Trophoblast cell (in vitro differentiated cells and primary cell): ENCODE measurements at regions not wholly inside any gene's neighbourhood (a gene's known extent, or its start where the extent isn't known, plus 50 kb on each side); places are given as distances from the start of the nearest gene placed in this dataset.

Experiments
- DNase-seq, 2 donors: peaks; one replicate each; pipeline ENCODE4 v3.0.0-alpha.2; 2016
- H2AFZ ChIP-seq: 2 replicates; pipeline ENCODE4 v1.6.1; 2013; ENCODE audit warnings: low read length, moderate library complexity, mild to moderate bottlenecking; ENCODE audit not compliant: insufficient read depth, poor library complexity
- H2AK5ac ChIP-seq: 2 replicates; pipeline ENCODE4 v1.6.1; 2013; ENCODE audit warnings: mild to moderate bottlenecking, low read length
- H2BK120ac ChIP-seq: 2 replicates; pipeline ENCODE4 v1.6.1; 2013; ENCODE audit warnings: low read length, mild to moderate bottlenecking, moderate library complexity; ENCODE audit not compliant: insufficient read depth, poor library complexity
- H2BK12ac ChIP-seq: 2 replicates; pipeline ENCODE4 v1.6.1; 2013; ENCODE audit warnings: mild to moderate bottlenecking, low read length, moderate library complexity
- H2BK5ac ChIP-seq: 2 replicates; pipeline ENCODE4 v1.6.1; 2013; ENCODE audit warnings: low read length, low read depth, moderate library complexity, mild to moderate bottlenecking; ENCODE audit not compliant: poor library complexity
- H3K14ac ChIP-seq: 2 replicates; pipeline ENCODE4 v1.6.1; 2013; ENCODE audit warnings: mild to moderate bottlenecking, low read length
- H3K18ac ChIP-seq: 2 replicates; pipeline ENCODE4 v1.6.1; 2013; ENCODE audit warnings: mild to moderate bottlenecking, low read length
- H3K23ac ChIP-seq: 2 replicates; pipeline ENCODE4 v1.6.1; 2013; ENCODE audit warnings: low read length
- H3K27ac ChIP-seq: 2 replicates; pipeline ENCODE4 v1.5.1; 2013; ENCODE audit warnings: low read depth, mild to moderate bottlenecking, inconsistent platforms, low read length, moderate library complexity
- H3K27me3 ChIP-seq: 2 replicates; pipeline ENCODE4 v1.6.1; 2013; ENCODE audit warnings: inconsistent platforms, mild to moderate bottlenecking, low read length, moderate library complexity; ENCODE audit not compliant: insufficient read depth
- H3K36me3 ChIP-seq, 2 experiments: 1 replicate in 1 of 2; 2 replicates in 1 of 2; pipeline ENCODE4 v1.6.1; 2013; ENCODE audit warnings: low read length in 2 of 2, mild to moderate bottlenecking in 2 of 2, moderate library complexity in 1 of 2; ENCODE audit not compliant: insufficient read depth in 2 of 2, control insufficient read depth in 1 of 2
- H3K4ac ChIP-seq: 2 replicates; pipeline ENCODE4 v1.6.1; 2013; ENCODE audit warnings: low read depth, mild to moderate bottlenecking, low read length, moderate library complexity
- H3K4me1 ChIP-seq, 2 experiments: 1 replicate in 1 of 2; 2 replicates in 1 of 2; pipeline ENCODE4 v1.6.1; 2013; ENCODE audit warnings: low read length in 2 of 2, mild to moderate bottlenecking in 2 of 2, moderate library complexity in 1 of 2; ENCODE audit not compliant: insufficient read depth in 2 of 2, control insufficient read depth in 1 of 2
- H3K4me2 ChIP-seq: 2 replicates; pipeline ENCODE4 v1.6.1; 2013; ENCODE audit warnings: inconsistent platforms, mild to moderate bottlenecking, low read length, moderate library complexity
- H3K4me3 ChIP-seq: 2 replicates; pipeline ENCODE4 v1.5.1; 2013; ENCODE audit warnings: mild to moderate bottlenecking, low read depth, low read length, inconsistent platforms
- H3K79me1 ChIP-seq: one replicate; pipeline ENCODE4 v1.6.1; 2013; ENCODE audit warnings: low read length
- H3K79me2 ChIP-seq: 2 replicates; pipeline ENCODE4 v1.6.1; 2013; ENCODE audit warnings: low read length, mild to moderate bottlenecking; ENCODE audit not compliant: control insufficient read depth, insufficient read depth, poor library complexity
- H3K9ac ChIP-seq: 2 replicates; pipeline ENCODE4 v1.6.1; 2013; ENCODE audit warnings: mild to moderate bottlenecking, low read length
- H3K9me3 ChIP-seq: 2 replicates; pipeline ENCODE4 v1.6.1; 2013; ENCODE audit warnings: low read depth, mild to moderate bottlenecking, control low read depth, inconsistent platforms, low read length; ENCODE audit not compliant: insufficient read depth
- H4K12ac ChIP-seq: 2 replicates; pipeline ENCODE4 v1.6.1; 2013; ENCODE audit warnings: low read depth, mild to moderate bottlenecking, low read length, moderate library complexity
- H4K8ac ChIP-seq: 2 replicates; pipeline ENCODE4 v1.6.1; 2013; ENCODE audit warnings: low read depth, mild to moderate bottlenecking, low read length, moderate library complexity
- H4K91ac ChIP-seq: one replicate; pipeline ENCODE4 v1.6.1; 2013; ENCODE audit warnings: low read depth, mild to moderate bottlenecking, low read length, moderate library complexity
- WGBS: extraction: QIAGEN DNeasy Blood & Tissue Kit; methylation state at CpG from one replicate; pipeline ENCODE4 v1.1.7; 2013; ENCODE audit warnings: missing lambda C conversion rate; ENCODE audit not compliant: insufficient read length, insufficient coverage; ENCODE audit errors: extremely low coverage; 5-methylcytosine and 5-hydroxymethylcytosine counted together

DNA sequence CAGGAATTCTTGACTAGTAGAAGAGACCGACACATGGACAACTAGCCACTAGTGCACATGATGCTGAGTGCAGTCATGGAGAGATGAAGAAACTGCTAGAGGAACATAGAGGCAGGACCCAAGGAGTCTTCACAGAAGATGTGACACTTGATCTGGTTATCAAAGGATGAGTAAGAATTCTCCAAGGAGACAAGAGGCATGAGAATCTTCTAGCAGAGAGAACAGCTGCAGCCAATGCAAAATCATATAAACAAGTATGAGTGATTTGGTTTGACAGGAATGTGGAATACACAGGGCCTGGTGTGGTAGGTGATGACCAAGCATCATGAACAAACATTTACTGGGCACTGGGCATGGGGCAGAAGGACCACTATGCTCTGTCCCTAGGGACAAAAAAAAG is 140.9 kb upstream of the CTTNBP2NL start:
- H2BK12ac ChIP-seq = no peak overlapping the region
- no peak overlapping the region for H3K18ac ChIP-seq
- no peak overlapping the region for H3K14ac ChIP-seq
- no peak overlapping the region for H4K8ac ChIP-seq
- no peak overlapping the region for H2BK120ac ChIP-seq
- H3K27me3 ChIP-seq = no peaks in the 10 kb centered on the region
- H3K4me3 ChIP-seq = no peak overlapping the region
- no peak for DNase-seq
- H4K12ac ChIP-seq = no peak overlapping the region
- H3K4me2 ChIP-seq = no peak overlapping the region
- H3K23ac ChIP-seq = no peak overlapping the region
- no peaks in the 10 kb centered on the region for H3K79me1 ChIP-seq
- WGBS = no CpG with 5 or more reads among the region's 1 CpG
- H3K27ac ChIP-seq = no peak overlapping the region
- no peaks in the 10 kb centered on the region for H3K4me1 ChIP-seq
- H3K9me3 ChIP-seq = no peaks in the 10 kb centered on the region
- no peak overlapping the region for H2AFZ ChIP-seq
- no peak overlapping the region for H3K9ac ChIP-seq
- H3K36me3 ChIP-seq = no peaks in the 10 kb centered on the region
- H3K4ac ChIP-seq = no peak overlapping the region
- H2BK5ac ChIP-seq = no peak overlapping the region
- no peak overlapping the region for H4K91ac ChIP-seq
- H2AK5ac ChIP-seq = no peak overlapping the region
- H3K79me2 ChIP-seq = no peaks in the 10 kb centered on the region

DNA sequence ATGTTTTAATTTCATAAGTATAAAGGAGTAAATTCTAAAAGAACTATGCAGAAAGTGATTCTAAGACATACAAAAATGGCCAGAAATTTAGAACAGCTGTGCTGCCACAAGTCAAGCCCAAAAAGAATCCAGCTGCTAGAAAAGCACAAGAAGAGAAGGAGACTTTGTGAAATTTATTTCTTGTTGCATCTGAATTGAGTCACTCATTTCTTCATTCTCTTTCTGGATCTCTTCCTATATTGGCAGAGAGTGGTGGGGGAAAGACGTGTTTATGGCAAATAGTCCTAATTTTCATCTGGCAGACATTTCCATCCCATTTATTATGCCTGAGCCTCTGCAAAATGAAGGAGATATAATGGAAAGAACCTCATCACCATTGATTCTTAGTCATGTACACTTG is 139.6 kb upstream of the CTTNBP2NL start:
- H2BK5ac ChIP-seq = no peak overlapping the region
- no peak overlapping the region for H3K14ac ChIP-seq
- no peak overlapping the region for H3K4me3 ChIP-seq
- no peak overlapping the region for H2BK12ac ChIP-seq
- no peaks in the 10 kb centered on the region for H3K79me2 ChIP-seq
- no CpG with 5 or more reads among the region's 1 CpG for WGBS
- H2AK5ac ChIP-seq = no peak overlapping the region
- H3K79me1 ChIP-seq = no peaks in the 10 kb centered on the region
- H3K23ac ChIP-seq = no peak overlapping the region
- no peak overlapping the region for H3K4ac ChIP-seq
- no peak overlapping the region for H4K91ac ChIP-seq
- H3K36me3 ChIP-seq = no peaks in the 10 kb centered on the region
- H4K8ac ChIP-seq = no peak overlapping the region
- H3K4me1 ChIP-seq = no peaks in the 10 kb centered on the region
- no peak overlapping the region for H3K9ac ChIP-seq
- no peak overlapping the region for H2AFZ ChIP-seq
- H4K12ac ChIP-seq = no peak overlapping the region
- DNase-seq = no peak
- H3K18ac ChIP-seq = no peak overlapping the region
- no peak overlapping the region for H2BK120ac ChIP-seq
- no peaks in the 10 kb centered on the region for H3K9me3 ChIP-seq
- H3K4me2 ChIP-seq = no peak overlapping the region
- no peak overlapping the region for H3K27ac ChIP-seq
- H3K27me3 ChIP-seq = no peaks in the 10 kb centered on the region

DNA sequence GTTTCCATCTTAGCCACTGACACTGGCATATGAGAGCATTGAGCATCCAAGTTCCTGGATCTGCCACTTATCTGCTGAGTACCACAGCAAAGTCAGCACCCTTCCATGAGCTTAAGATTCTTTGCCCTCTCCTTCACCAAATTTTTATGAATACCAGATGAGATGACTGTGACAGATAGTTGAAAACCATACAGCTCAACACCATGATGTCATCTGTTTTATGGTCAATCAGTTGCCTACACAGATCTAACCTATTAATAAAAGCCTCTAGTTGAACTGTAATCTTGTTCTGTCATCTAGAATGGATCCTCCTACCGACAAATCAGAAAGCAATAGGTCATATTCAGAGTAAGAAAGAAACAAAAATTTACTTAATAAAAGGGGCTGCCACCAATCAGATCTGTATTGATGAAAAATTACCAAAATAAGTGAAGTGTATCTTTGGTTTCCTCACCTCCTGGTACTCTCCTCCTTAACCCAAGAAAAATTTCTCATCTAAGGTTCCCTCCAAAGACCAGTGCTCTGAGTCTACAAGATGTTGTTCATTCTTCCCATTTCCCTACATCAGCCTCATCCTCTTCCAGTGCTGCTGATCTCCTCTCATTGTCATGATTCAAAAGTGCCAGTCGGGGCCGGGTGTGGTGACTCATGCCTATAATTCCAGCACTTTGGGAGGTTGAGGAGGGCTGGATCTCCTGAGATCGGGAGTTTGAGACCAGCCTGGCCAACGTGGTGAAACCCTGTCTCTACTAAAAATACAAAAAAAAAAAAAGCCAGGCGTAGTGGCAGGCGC is 138.8 kb upstream of the CTTNBP2NL start:
- H4K8ac ChIP-seq = no peak overlapping the region
- no peak overlapping the region for H4K91ac ChIP-seq
- no peak overlapping the region for H2BK120ac ChIP-seq
- H3K9ac ChIP-seq = no peak overlapping the region
- H2BK5ac ChIP-seq = no peak overlapping the region
- no peak overlapping the region for H3K18ac ChIP-seq
- H2BK12ac ChIP-seq = no peak overlapping the region
- H3K27ac ChIP-seq = no peak overlapping the region
- no peak overlapping the region for H3K23ac ChIP-seq
- H3K27me3 ChIP-seq = no peaks in the 10 kb centered on the region
- H3K4me3 ChIP-seq = no peak overlapping the region
- no CpG with 5 or more reads among the region's 7 CpGs for WGBS
- H3K9me3 ChIP-seq = no peaks in the 10 kb centered on the region
- H3K79me2 ChIP-seq = no peaks in the 10 kb centered on the region
- H3K36me3 ChIP-seq = no peaks in the 10 kb centered on the region
- no peaks in the 10 kb centered on the region for H3K4me1 ChIP-seq
- H2AFZ ChIP-seq = no peak overlapping the region
- no peak overlapping the region for H3K4ac ChIP-seq
- no peak overlapping the region for H3K4me2 ChIP-seq
- DNase-seq = no peak
- no peak overlapping the region for H3K14ac ChIP-seq
- no peak overlapping the region for H4K12ac ChIP-seq
- H2AK5ac ChIP-seq = no peak overlapping the region
- no peaks in the 10 kb centered on the region for H3K79me1 ChIP-seq

DNA sequence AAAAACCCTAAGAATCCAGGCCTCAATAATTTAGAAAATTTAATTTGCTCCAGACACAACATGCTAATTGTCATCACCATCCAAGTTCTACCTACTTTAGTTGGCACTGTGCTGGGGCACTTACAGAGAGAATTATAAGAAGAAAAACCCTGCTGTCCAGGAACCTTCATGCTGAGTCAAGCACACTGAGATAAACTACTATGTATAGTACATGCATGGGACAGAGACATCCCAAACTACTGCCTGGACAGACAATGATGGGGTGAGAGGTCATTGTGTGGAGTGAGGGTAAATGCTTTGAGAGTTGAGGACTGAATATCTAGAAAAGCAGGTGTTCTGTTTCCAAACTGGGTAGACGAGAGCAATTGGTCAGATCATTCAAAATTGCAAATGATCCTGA is 135.3 kb upstream of the CTTNBP2NL start:
- Histone ChIP-seq H2BK5ac (no peak overlapping the region), H3K79me2 (no peaks in the 10 kb centered on the region), H3K36me3 (no peaks in the 10 kb centered on the region), H4K8ac (no peak overlapping the region), H3K27ac (no peak overlapping the region), H2AFZ (no peak overlapping the region), H4K12ac (no peak overlapping the region), H3K9me3 (no peaks in the 10 kb centered on the region), H2AK5ac (no peak overlapping the region), H3K9ac (no peak overlapping the region), H4K91ac (no peak overlapping the region), H3K27me3 (no peaks in the 10 kb centered on the region), H3K4me3 (no peak overlapping the region), H3K79me1 (no peaks in the 10 kb centered on the region), H2BK120ac (no peak overlapping the region), H3K4me1 (no peaks in the 10 kb centered on the region), H2BK12ac (no peak overlapping the region), H3K4ac (no peak overlapping the region), H3K4me2 (no peak overlapping the region), H3K18ac (no peak overlapping the region), H3K14ac (no peak overlapping the region), H3K23ac (no peak overlapping the region)
- no CpG with 5 or more reads among the region's 1 CpG for WGBS
- no peak for DNase-seq
